NCI-H510A treated with DMSO at 0.1 percent for 48 hours (cell line): ENCODE measurements at regions not wholly inside any gene's neighbourhood (a gene's known extent, or its start where the extent isn't known, plus 50 kb on each side); places are given as distances from the start of the nearest gene placed in this dataset.

ENCODE experiments used
- DNase-seq: peaks from one replicate; lab custom pipeline; 2025; lab: John Stamatoyannopoulos, UW

DNA sequence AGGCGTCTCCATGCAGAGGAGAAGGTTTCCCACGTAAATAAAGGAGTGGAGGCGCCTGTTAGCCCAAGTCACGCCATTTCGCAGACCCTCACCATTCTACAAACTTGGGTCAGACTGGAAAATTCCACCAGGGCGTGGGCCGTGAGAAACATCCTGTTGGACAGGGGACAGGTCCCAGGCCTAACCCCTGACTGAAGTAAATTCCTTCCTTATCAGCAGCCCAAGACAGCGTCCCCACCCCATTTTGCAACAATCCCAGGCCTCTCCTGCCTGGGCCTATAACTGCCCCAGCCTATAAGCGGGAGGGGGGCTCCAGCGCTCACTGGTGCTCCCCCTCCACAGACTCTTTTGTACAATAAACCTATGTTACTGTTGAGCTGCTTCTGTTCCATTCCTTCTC is 57.3 kb upstream of the CBLN2 start:
- DNase-seq = no peak
